Activated CD8-positive, alpha-beta memory T cell treated with anti-CD3 and anti-CD28 coated beads for 24 hours (primary cell): ENCODE measurements at regions not wholly inside any gene's neighbourhood (a gene's known extent, or its start where the extent isn't known, plus 50 kb on each side); places are given as distances from the start of the nearest gene placed in this dataset.

Experiments used
- DNase-seq: peaks from one replicate; pipeline ENCODE4 v3.0.0-alpha.2; 2020

GRCh38 chr4:158006990-158007389 is 165.8 kb downstream of the GASK1B start:
- no peak for DNase-seq

GRCh38 chr4:158005021-158005420 is 167.8 kb downstream of the GASK1B start:
- DNase-seq: no peak

- DNase-seq: no peak
Observed at GRCh38 chr4:158004101-158004500, 168.7 kb downstream of the GASK1B start.

GRCh38 chr4:158003212-158003611 is 169.6 kb downstream of the GASK1B start:
- no peak for DNase-seq

- DNase-seq: no peak
Observed at GRCh38 chr4:158002173-158002572, 170.7 kb downstream of the GASK1B start.

GRCh38 chr4:158001756-158002155 is 171.1 kb downstream of the GASK1B start:
- DNase-seq: no peak

- no peak for DNase-seq
Observed at GRCh38 chr4:157999723-158000122, 173.1 kb downstream of the GASK1B start.

GRCh38 chr4:157997296-157997695 is 175.5 kb downstream of the GASK1B start:
- no peak for DNase-seq

- DNase-seq: no peak
Observed at GRCh38 chr4:157996061-157997028, 176.5 kb downstream of the GASK1B start.

- DNase-seq: no peak
Observed at GRCh38 chr4:157994863-157995262, 178.0 kb downstream of the GASK1B start.

GRCh38 chr4:157992948-157993839 is 179.6 kb downstream of the GASK1B start:
- DNase-seq: no peak

GRCh38 chr4:157992038-157992705 is 180.7 kb downstream of the GASK1B start:
- DNase-seq: no peak

- DNase-seq: no peak
Observed at GRCh38 chr4:157988641-157989040, 184.2 kb downstream of the GASK1B start.

GRCh38 chr4:157984285-157984911 is 188.4 kb downstream of the GASK1B start:
- DNase-seq: no peak

- no peak for DNase-seq
Observed at GRCh38 chr4:157983300-157983699, 189.5 kb downstream of the GASK1B start.

GRCh38 chr4:157980158-157980557 is 192.7 kb downstream of the GASK1B start:
- no peak for DNase-seq

GRCh38 chr4:157978680-157979361 is 194.0 kb downstream of the GASK1B start:
- DNase-seq: peak; percentile 57

GRCh38 chr4:157977086-157977485 is 195.7 kb downstream of the GASK1B start:
- no peak for DNase-seq

- DNase-seq: no peak
Observed at GRCh38 chr4:157973297-157973696, 199.5 kb downstream of the GASK1B start.

- DNase-seq: no peak
Observed at GRCh38 chr4:157964463-157964862, 208.4 kb downstream of the GASK1B start.

- no peak for DNase-seq
Observed at GRCh38 chr4:157961229-157961990, 211.4 kb downstream of the GASK1B start.
